Heart left ventricle (tissue), 13 donors: ENCODE measurements at regions not wholly inside any gene's neighbourhood (a gene's known extent, or its start where the extent isn't known, plus 50 kb on each side); places are given as distances from the start of the nearest gene placed in this dataset.

Experiments
- POLR2A ChIP-seq, 2 donors: fragments of 450-650 bp; IDR thresholded peaks; one replicate each; pipeline ENCODE4 v1.6.1; 2017; ENCODE audit warnings: antibody characterized with exemption in 2 of 2, mild to moderate bottlenecking in 2 of 2, moderate library complexity in 2 of 2
- TF ChIP-seq, protein P1 (sequence below), 12 donors: fragments of 200-600 bp; sonication (generic) in 4 of 12; IDR thresholded peaks; one replicate each; pipeline versions ENCODE4 v1.5.0 to v1.8.0; 2018 to 2022; ENCODE audit warnings: antibody characterized with exemption in 12 of 12, mild to moderate bottlenecking in 5 of 12
- donor health status: ischemic (EF 13 %, LVEDD 7.1; RV severe dilation, severe dysfunction).
- donor health status: DM: no; HTN: yes; CAD: no.
- donor health status: DM: no; HTN: no; CAD: no.
- donor health status: ischemic (EF 25% LVEDD 6.9; RV normal size, moderate dysfunction).
- donor health status: ischemic (EF 25% LVEDD 5.7; RV mildly dilated, moderate dysfunction).
- donor health status: ischemic (EF 35%, LVEDD 5.7; RV mildly dilated, moderate dysfunction).
- donor health status: nonischemic (EF 11% LVEDD 7.7; RV severe dilation, severe dysfunction).
- donor health status: DM: yes; HTN: yes; CAD: no.
- donor health status: PGD.
- donor health status: ischemic (EF 29% LVEDD 5.4; RV normal size, mild dysfunction).
- donor health status: nonischemic (EF 23%, LVEDD 6.1; RV moderate dilation, normal function).

DNA sequence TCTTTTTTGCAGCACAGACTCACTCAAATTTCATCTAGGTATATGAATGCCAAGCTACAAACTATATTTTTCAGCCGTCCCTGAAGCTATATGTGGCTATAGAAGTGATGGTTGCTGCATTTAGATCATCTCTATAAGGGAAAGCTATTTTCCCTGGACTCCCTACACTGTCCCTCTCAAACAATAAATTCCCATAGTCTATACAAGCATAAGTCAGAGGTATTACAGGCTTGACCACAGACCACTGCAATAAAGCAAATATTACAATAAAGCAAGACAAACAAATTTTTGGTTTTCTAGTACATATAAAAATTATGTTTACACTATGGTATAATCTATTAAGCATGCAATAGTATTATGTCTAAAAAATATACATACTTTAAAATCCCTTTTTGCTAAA is 1015.5 kb upstream of the LRRN3 start:
- TF ChIP-seq POLR2A (IDR thresholded peaks at IDR 0.05): no peak
- TF ChIP-seq, protein P1, sequence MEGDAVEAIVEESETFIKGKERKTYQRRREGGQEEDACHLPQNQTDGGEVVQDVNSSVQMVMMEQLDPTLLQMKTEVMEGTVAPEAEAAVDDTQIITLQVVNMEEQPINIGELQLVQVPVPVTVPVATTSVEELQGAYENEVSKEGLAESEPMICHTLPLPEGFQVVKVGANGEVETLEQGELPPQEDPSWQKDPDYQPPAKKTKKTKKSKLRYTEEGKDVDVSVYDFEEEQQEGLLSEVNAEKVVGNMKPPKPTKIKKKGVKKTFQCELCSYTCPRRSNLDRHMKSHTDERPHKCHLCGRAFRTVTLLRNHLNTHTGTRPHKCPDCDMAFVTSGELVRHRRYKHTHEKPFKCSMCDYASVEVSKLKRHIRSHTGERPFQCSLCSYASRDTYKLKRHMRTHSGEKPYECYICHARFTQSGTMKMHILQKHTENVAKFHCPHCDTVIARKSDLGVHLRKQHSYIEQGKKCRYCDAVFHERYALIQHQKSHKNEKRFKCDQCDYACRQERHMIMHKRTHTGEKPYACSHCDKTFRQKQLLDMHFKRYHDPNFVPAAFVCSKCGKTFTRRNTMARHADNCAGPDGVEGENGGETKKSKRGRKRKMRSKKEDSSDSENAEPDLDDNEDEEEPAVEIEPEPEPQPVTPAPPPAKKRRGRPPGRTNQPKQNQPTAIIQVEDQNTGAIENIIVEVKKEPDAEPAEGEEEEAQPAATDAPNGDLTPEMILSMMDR (IDR thresholded peaks at IDR 0.05): no peak
